Epidermal melanocyte (primary cell): ENCODE measurements at regions not wholly inside any gene's neighbourhood (a gene's known extent, or its start where the extent isn't known, plus 50 kb on each side); places are given as distances from the start of the nearest gene placed in this dataset.
"Not testable (repeated sequence)": the region's sequence is repeated elsewhere in the genome, so short reads cannot be mapped to it uniquely, and the experiment has no call there.

ENCODE experiments used
- DNase-seq: peaks from one replicate; pipeline ENCODE4 v3.0.0; 2011; ENCODE audit warnings: low spot score; ENCODE audit not compliant: insufficient read length

DNA sequence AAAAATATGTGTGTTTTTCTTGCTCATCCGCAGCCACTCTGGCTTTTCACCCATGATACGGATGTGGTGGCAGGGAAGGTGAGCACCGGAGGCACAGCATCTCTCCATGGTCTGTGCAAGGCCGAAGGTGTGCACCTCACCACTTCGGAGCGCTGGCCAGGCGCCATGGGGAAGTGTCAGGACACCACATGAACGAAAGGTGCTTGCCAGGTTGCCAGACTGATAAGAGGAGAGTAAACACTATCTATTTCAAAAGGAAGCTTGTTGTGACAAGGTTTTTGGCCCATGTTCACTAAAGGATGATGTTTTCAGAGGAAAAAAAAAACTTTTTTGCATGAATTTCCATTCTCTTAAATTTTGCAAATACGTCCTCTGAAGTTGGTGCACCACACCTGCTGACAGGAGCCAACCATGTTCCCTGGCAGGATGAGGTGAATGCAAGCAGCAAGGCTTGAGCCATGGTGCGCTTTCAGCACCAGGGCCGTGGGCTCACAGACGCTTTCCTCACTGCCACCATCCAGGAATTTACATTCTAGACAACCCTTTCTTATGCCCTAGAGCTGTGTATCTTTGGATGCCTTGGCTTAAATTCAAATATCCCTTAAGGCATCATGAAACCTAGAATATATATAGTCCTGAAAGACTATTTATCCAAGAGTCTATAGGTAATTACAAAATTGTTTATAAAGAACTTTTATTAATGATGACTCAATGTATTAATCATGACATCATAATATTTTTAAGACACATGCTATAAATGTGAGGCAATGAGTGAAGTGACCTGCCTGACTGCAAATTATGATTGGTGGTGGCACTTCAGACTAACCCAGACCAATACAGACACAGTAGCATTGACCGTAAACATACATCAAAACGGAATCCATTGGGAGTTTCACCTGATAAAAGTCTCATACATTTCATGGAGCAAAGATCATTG is 234.5 kb downstream of the TFAP2A start:
- no peak for DNase-seq

DNA sequence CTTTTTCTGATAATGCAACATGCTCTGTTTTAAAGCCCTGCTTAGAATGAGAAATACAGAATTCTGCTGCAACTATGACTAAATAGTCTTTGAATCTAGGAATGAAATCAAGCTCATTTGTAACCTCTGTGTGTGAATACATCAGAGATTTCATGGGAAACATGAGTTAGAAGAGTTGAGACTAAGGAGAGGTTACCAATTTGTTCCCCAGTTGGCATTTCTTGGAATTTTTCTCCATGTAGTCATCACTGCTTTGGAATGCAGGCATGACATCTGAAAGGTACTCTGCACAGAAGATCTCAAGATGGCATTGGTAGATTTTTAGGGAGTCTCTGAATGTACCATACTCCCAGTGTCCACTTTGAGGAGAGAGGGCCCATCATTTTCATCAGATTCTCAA is 237.2 kb downstream of the TFAP2A start:
- DNase-seq = no peak

DNA sequence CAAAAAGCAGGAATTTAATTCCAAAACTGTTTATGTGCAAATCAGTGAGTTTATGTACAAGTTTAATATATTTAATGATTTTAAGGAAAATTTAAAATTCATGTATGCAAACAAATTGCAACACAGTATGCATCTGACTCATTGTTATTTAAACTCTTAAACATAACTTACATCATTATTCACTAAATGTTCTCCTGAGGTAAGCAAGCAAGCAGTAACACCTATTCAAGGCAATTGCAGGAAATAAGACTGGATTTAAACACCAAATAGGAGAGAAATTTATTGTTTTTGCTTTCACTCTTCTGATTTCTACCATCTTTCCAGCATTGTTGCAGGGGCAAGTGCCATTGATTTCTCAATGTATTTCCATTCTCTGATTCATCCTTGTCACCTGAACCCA is 239.5 kb downstream of the TFAP2A start:
- no peak for DNase-seq

DNA sequence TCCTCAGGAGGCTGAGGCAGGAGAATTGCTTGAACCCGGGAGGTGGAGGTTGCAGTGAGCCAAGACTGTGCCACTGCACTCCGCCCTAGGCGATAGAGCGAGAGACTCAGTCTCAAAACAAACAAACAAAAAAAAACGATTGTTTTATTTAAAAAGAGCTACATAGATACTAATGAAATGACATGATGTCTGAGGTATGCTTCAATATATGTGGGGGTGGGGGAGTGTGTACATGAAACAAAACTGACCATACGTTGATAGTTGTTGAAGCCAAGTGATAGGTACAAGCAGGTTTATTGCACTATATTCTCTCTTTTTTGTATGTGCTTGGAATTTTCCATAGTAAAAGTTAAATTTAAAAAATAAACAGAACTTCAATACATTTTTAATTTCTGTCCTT is 240.1 kb downstream of the TFAP2A start:
- DNase-seq = no peak

DNA sequence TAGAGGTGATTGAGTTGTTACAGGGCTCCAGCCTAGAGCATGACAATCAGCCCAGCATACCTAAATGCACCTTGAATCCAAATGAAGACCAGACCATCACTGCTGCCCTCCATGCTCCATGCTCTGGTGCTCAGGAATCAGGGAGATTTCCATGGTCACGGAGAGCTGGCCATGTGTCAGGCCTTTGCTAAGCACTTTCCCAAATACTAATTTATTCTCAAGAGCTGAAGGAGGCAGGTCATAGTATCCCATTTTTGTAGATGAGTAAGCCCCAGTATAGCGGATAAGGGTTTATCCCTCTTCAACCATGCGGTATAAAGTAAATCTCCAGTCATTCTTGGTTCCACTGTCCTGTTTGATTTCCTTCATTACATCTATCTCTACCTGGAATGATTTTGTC is 240.8 kb downstream of the TFAP2A start:
- DNase-seq = no peak

DNA sequence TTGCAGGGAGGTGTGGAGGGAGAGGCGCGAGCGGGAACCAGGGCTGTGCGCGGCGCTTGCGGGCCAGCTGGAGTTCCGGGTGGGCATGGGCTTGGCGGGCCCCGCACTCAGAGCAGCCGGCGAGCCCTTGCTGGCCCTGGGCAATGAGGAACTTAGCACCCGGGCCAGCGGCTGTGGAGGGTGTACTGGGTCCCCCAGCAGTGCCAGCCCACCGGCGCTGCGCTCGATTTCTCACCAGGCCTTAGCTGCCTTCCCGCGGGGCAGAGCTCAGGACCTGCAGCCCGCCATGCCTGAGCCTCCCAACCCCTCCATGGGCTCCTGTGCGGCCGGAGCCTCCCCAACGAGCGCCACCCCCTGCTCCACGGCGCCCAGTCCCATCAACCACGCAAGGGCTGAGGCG is 243.2 kb downstream of the TFAP2A start:
- not testable (repeated sequence) for DNase-seq

DNA sequence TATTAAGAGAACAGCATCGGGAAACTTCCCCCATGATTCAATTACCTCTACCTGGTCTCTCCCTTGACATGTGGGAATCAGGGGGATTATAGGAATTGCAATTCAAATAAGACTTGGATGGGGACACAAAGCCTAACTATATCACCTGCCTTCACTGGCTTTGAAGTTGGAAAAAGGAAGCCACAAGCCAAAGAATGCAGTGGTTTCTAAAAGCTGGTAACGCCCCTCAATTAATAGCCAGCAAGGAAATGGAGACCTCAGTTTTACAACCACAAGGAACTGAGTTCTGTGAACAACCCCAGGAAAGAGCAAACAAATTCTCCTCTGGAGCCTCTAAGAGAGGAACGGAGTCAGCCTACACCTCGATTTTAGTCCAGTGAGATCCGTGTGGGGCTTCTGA is 244.1 kb downstream of the TFAP2A start:
- no peak for DNase-seq

DNA sequence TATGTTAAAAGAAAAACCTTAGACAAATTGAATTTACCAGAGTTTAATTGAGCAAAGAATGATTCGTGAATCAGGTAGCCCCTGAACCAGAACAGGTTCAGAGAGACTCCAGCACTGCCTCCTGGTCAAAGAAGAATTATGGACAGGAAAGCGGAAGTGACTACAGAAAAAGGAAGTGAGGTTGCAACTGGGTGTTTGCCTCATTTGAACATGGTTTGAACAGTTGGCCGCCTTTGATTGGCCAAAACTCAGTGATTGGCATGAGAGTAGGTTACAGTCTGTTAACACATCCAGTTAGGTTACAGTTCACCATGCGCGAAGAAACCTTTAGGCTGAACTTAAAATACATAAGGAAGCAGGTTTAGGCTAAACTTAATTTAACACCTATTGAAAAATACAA is 248.8 kb downstream of the TFAP2A start:
- no peak for DNase-seq

DNA sequence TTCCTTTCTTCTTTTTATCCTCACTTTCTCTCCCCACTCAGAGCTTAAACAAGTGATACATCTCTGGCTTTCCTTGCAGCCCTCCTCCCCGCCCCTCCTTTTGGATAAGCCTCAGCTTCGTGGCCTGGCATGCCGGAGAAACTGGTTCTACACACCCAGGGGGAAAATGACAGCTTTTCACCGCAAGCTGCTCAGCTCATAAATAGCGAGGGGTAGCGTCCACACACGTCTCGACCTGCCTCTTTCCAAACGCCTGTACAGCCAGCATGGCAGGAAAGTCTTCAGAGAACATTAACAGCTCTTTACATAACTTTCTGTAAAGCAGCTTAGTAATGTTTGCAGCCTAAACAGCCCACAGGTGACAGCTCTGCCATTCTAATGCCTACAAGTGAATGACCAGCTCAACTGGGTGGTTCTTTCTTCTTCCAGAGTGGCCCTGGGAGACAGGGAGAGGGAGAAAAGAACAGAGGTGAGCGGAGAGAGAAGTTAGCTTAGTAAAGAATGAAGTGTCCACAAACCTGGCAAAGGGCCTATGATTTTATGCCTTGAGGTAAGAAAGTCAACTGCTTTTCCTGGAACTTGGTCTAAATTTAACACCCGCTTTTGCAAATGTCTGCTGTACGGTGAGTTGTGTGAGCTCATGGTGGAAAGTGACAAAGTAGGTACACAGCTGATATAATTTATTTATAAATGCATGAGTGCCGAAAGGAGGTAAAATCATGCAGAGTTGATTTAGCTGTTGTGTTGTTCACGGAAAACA is 251.5 kb downstream of the TFAP2A start:
- no peak for DNase-seq

DNA sequence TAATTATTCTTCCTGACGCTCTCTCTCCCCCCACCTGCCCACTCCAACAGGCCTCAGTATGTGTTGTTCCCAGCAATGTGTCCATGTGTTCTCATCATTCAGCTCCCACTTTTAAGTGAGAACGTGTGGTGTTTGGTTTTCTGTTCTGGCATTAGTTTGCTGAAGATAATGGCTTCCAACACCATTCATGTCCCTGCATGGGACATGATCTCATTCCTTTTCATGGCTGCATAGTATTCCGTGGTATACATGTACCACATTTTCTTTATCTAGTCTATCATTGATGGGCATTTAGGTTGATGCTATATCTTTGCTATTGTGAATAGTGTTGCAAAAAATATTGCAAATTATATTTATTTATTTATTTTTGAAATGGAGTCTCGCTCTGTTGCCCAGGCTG is 258.0 kb downstream of the TFAP2A start:
- no peak for DNase-seq

DNA sequence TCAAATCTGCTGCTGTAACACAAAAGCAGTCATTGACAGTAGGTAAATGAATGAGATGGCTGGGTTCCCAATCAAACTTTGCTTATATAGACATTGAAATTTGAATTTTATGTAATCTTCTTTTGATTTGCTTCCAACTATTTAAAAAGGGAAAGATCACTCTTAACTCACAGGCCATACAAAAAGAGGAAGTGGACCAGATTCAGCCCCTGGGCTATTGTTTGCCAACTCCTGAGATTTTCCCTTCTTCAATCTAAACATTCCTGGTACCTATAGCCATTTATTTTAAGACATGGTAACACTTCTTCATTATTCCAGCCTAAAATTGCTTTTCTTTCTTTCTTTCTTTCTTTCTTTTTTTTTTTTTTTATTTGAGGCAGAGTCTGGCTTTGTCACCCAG is 260.6 kb downstream of the TFAP2A start:
- no peak for DNase-seq

DNA sequence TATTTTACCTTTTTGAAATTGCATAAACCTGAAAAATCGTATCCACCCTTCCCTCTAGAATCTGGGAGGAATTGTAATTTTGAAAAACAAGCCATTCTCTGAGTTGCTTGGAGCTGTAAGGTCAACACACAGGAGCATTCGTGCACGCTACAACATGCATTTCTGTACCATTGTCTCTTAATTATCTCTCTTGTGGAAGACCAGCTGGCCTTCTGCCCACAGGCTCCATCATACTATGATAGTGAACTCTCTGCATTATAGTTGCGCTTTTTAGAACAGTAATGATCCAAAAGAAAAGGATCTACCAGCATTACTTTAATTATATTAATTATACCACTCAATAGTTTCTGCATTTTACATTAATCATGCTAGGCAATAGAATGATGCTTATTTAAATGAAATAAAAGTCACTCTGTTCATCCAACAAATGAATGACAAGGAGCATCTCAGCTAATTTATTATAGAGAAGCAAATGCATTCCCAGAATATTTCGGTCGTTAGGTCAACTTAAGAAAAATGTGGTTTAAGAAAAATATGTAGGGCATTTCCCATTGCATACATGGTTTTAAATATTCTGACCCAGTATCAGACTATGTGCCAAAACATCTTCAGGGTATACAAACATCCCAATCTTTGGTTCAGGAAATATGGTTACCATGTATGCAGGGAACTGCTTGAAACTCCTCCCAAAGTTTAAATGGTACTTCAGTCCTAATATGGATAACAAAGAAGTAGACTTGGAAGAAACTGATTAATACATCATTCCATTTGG is 263.5 kb downstream of the TFAP2A start:
- no peak for DNase-seq

DNA sequence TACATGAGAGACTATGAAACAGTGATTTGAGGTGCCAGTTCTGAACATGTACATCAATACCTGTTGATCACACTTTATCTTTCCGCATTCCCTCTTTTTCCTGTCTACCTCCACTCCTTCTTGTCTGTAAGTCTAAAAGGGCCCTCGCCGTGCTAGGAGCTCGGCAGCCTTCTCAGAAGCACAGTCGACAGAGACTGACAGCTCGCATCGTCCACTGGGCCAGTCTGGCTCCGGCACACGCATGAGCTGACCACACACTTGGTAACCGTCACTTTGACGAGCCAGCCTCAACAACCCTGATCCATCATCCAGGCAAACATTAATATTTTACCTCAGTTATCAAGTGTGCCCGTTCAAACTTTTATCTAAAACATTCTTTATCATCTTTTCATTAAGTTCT is 265.3 kb downstream of the TFAP2A start:
- no peak for DNase-seq

DNA sequence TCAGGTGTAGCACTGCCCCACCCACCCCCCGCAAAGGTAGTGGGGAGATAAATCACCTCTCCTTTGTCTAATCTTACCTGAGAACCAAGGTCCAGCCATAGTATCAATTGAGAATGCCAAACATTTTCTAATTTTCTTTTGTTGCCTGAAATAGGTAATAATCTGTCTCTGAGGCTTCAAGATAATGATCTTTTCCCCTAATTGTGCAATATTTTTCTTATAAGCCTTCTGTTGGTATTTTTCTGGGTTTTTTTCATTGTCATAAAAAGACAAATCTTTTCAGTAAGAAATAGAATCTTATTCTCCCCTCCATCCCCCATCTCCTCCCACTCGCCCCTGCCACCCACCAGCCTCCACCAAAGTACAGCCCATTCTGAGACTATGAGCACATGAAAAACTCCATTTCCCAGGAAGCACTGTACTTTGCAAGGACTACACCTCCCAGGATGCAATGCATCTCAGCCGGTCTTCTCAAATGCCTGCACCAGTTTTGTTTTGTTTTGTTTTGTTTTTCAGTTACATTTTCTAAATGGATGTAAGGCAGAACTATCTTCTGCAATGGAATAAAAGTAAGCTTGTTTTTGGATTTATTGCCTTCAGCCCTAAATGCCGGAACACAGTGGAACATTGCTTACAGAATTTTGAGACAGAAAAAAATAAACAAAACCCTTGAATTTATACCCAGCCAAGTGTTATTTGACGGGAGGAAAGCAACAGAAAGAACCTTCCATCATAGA is 268.0 kb downstream of the TFAP2A start:
- DNase-seq = peak; percentile 38

DNA sequence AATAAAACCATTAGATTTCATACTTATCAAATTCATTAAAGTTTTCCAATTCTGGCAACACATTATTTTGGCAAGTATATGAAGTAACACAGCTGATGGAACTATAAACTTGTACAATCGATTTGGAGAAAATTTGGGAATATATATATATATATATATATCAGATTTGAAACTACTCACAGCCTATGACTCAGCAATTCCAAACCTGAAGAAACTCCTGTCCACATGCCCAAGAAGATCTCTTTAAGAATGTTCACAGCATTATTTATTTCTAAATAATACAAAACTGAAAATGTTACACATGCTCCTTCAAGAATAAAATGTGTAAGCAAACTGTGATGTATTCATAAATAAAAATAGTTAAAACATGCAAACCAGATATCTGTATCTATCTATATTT is 270.1 kb downstream of the TFAP2A start:
- no peak for DNase-seq

DNA sequence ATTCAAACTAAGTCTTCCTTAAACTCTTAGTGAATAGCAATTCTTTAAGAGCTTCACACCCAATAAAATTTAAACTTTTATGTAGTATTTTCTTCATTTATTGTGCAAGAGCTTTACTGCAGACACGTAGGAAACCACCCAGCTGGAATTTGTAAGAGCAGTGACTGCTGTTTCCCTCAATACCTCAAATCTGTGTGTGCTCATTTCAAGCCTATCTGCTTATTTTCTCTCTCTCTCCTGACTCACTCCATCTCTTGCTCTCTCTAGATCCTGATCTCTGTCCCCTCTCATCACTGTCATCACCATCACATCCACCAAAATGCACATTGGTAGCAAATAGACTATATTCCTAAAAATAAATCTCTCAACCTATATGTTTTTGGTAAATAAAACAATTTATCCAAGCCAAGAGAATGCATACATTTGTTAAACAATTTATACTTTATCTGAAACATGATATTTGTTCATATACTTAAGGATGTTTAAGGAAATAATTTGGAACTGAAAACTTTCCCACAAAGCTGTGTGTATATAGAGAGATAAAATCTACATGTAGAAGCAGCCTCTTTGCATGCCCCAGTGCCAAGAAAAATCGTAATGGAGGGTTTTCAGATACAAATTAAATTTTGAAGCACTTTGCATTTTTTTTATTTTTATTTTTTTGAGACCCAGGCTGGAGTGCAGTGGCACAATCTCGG is 273.0 kb downstream of the TFAP2A start:
- no peak for DNase-seq

DNA sequence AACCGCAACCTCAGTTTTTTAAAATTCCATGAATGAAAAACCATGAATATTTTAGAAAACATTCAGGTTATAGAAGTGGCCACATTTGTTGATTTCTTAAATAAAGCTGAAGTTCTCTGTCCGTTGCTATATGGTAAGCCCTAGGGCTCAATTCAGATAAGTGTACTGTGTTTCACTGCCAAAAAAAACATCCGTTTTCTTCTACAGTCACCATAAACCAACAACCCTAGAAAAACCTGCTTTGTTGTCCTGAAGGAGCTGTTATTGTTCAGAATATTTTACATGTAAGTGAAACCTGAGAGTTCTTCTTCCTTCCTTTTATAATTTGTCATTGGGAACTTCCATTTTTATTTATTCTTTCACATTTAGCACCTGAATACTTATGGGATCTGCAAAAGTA is 274.1 kb downstream of the TFAP2A start:
- DNase-seq = no peak

DNA sequence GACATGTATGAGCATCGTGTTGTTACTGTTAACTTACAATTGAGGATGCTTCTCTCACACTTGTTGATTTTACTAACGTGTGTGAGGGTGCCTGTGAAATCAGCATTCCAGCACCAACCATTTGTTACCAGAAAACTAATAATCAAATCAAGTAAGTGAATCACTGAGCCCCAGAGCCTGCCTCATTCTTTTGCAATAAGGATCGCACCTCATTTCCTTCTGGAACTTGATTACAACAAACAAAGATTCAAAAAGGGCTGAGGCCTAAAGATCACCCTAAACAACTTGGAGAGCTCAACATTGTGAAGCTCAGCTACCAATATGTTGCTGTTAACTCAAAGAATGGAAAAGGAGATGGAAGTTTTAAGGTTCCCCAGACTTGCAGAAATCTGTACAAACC is 274.7 kb downstream of the TFAP2A start:
- DNase-seq = no peak

DNA sequence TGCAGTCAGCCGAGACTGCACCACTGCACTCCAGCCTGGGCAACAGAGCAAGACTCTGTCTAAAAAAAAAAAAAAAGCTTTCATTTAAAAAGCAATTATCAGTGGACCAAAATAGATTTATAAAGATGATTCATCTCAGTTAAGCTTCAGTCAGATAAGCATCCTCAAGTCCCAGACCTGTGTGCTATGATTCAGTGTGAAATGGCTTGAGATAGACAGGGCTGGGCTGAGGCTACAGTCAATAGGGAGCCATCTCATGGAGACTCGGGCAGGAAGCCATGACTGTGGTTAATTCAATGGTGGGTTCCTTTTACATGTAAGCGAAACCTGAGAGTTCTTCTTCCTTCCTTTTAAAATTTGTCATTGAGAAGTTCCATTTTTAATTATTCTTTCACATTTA is 276.0 kb downstream of the TFAP2A start:
- DNase-seq = no peak

DNA sequence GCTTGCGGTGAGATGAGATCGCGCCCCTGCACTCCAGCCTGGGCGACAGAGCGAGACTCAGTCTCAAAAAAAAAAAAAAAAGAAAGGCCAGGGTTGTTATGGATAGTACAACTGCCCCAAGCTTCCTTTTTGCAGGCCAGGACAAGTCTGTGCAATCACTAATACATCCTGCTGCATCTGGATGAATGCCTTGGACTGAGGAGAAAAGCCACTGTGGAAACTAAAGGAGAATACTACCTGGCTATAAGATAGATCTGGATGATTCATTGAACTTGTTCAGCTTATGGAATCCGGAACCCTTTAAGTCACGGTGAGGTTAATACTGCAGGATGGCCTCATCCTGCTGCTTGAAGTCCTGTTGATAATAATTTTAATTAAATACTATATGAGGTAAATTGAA is 278.2 kb downstream of the TFAP2A start:
- no peak for DNase-seq

DNA sequence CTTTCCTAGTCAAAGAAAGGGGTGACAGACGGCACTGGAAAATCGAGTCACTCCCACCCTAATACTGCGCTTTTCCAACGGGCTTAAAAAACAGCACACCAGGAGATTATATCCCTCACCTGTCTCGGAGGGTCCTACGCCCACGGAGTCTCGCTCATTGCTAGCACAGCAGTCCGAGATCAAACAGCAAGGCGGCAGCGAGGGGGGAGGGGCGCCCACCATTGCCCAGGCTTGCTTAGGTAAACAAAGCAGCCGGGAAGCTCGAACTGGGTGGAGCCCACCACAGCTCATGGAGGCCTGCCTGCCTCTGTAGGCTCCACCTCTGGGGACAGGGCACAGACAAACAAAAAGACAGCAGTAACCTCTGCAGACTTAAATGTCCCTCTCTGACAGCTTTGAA is 280.7 kb downstream of the TFAP2A start:
- not testable (repeated sequence) for DNase-seq
